ENCODE measurements at regions not wholly inside any gene's neighbourhood (a gene's known extent, or its start where the extent isn't known, plus 50 kb on each side); places are given as distances from the start of the nearest gene placed in this dataset.

- TF ChIP-seq CTCF (IDR thresholded peaks at IDR 0.05) (no peak), POLR2A (IDR thresholded peaks at IDR 0.05) (no peak)
Observed at GRCh38 chr16:85390511-85391174, 222.5 kb upstream of the GSE1 start.
